ENCODE measurements at regions not wholly inside any gene's neighbourhood (a gene's known extent, or its start where the extent isn't known, plus 50 kb on each side); places are given as distances from the start of the nearest gene placed in this dataset.

DNA sequence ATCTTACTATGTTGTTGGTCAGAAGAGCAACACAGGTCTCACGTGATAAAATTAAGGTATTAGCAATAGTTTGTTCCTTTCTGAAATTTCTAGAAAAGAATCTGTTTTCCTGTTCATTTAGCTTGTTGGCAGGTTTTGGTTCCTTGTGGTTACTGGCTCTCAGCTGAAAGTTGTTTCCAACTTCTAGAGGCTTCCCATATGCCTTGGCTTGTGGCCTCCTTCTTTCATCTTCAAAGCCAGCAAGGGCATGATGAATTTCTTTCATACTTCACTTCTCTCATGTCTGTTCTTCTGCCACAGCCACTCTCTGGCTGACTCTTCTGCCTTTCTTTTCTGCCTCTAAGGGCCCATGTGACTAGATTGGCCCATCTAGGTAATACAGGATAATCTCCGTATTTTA, 193.7 kb downstream of the TRIB2 start:
- H3K4me3 ChIP-seq (ENCODE audit: insufficient read depth, low read length, poor library complexity, severe bottlenecking), result no peak overlapping the region
- H3K27me3 ChIP-seq (ENCODE audit: low read length), result no peaks in the 10 kb centered on the region
- H3K9ac ChIP-seq (ENCODE audit: low read length), result no peak overlapping the region
- TF ChIP-seq, protein P1, sequence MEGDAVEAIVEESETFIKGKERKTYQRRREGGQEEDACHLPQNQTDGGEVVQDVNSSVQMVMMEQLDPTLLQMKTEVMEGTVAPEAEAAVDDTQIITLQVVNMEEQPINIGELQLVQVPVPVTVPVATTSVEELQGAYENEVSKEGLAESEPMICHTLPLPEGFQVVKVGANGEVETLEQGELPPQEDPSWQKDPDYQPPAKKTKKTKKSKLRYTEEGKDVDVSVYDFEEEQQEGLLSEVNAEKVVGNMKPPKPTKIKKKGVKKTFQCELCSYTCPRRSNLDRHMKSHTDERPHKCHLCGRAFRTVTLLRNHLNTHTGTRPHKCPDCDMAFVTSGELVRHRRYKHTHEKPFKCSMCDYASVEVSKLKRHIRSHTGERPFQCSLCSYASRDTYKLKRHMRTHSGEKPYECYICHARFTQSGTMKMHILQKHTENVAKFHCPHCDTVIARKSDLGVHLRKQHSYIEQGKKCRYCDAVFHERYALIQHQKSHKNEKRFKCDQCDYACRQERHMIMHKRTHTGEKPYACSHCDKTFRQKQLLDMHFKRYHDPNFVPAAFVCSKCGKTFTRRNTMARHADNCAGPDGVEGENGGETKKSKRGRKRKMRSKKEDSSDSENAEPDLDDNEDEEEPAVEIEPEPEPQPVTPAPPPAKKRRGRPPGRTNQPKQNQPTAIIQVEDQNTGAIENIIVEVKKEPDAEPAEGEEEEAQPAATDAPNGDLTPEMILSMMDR (IDR thresholded peaks at IDR 0.05; ENCODE audit: insufficient read depth, low read length, poor library complexity, severe bottlenecking), result no peak
- TF ChIP-seq EZH2phosphoT487 (conservative IDR thresholded peaks at IDR 0.05; ENCODE audit: low read length), result no peak
- H3K36me3 ChIP-seq (ENCODE audit: low read length), result no peaks in the 10 kb centered on the region
- H3K9me2 ChIP-seq (replicated peaks; ENCODE audit: insufficient read depth, low read length), result no peaks in the 10 kb centered on the region
- H3K27ac ChIP-seq (ENCODE audit: low read depth, low read length), result no peak overlapping the region
- H4K20me1 ChIP-seq (ENCODE audit: low read depth, low read length), result no peaks in the 10 kb centered on the region
- no peak overlapping the region for H3K4me2 ChIP-seq (ENCODE audit: low read depth, low read length, poor library complexity, severe bottlenecking)
- no peaks in the 10 kb centered on the region for H3K79me2 ChIP-seq (ENCODE audit: insufficient read depth, low read length)
- H2AFZ ChIP-seq (ENCODE audit: low read depth, low read length, severe bottlenecking), result no peak overlapping the region
- no peaks in the 10 kb centered on the region for H3K9me3 ChIP-seq (ENCODE audit: insufficient read depth, low read length)
- H3F3A ChIP-seq (ENCODE audit: insufficient read depth), result no peaks in the 10 kb centered on the region

DNA sequence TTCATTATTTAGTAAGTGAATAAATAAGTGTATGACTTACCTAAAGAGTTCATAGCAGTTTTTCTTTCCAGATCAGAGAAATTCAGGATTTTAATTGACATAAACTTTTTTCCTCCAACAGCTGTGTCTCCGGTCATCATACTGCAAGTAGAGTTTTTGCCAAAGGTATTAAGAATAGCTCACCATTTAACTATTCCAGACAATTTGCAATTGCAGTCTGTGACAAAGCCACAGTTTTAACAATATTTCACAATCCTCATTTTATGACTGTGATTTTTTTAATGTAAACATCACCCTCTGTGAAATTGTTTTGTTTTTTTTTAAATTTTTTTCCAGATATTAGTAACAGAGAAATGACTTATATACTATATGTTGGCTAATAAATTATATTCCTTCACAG, 199.1 kb downstream of the TRIB2 start:
- Histone ChIP-seq H2AFZ (ENCODE audit: low read depth, low read length, severe bottlenecking) (no peak overlapping the region), H3K4me2 (ENCODE audit: low read depth, low read length, poor library complexity, severe bottlenecking) (no peak overlapping the region), H4K20me1 (ENCODE audit: low read depth, low read length) (no peaks in the 10 kb centered on the region), H3F3A (ENCODE audit: insufficient read depth) (no peaks in the 10 kb centered on the region), H3K9me2 (replicated peaks; ENCODE audit: insufficient read depth, low read length) (no peaks in the 10 kb centered on the region), H3K4me3 (ENCODE audit: insufficient read depth, low read length, poor library complexity, severe bottlenecking) (no peak overlapping the region), H3K36me3 (ENCODE audit: low read length) (no peaks in the 10 kb centered on the region), H3K9ac (ENCODE audit: low read length) (no peak overlapping the region), H3K27me3 (ENCODE audit: low read length) (no peaks in the 10 kb centered on the region), H3K27ac (ENCODE audit: low read depth, low read length) (no peak overlapping the region), H3K9me3 (ENCODE audit: insufficient read depth, low read length) (no peaks in the 10 kb centered on the region), H3K79me2 (ENCODE audit: insufficient read depth, low read length) (no peaks in the 10 kb centered on the region)
- no peak for TF ChIP-seq EZH2phosphoT487 (conservative IDR thresholded peaks at IDR 0.05; ENCODE audit: low read length)
- TF ChIP-seq, protein P1 (IDR thresholded peaks at IDR 0.05; ENCODE audit: insufficient read depth, low read length, poor library complexity, severe bottlenecking), result no peak

DNA sequence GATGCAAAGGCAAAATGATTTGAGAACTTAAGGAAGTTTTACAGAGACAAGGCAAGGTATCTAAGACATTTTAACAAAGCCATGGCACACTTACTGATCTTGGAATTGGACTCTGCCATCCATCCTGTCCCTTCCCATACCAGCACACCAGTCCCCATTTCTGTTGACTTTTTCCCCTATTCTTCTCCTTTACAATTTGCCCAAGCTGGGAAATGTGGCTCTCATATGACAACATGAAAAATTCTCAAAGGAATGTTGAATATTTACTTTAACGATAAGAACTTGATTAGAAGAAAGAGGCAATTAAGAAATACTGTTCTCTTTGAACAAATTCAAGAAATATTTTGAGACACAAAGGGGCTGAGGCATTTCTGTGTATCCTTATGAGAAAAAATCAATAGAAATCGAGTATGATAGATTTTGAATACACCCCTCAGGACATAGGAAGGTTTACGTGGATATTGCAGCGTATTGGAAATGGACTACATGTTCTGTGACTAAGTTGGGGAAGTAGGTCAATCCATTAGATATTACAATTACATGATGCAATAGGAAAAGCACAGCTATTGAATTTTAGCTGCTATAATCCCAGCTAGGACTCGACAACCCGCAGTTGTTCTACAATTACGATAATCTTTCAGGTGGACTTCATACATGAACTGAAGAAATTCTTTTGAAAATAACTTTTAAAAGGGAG, 201.6 kb downstream of the TRIB2 start:
- Histone ChIP-seq H3K4me3 (ENCODE audit: insufficient read depth, low read length, poor library complexity, severe bottlenecking) (no peak overlapping the region), H3K36me3 (ENCODE audit: low read length) (no peaks in the 10 kb centered on the region), H3K4me2 (ENCODE audit: low read depth, low read length, poor library complexity, severe bottlenecking) (no peak overlapping the region), H3K27ac (ENCODE audit: low read depth, low read length) (no peak overlapping the region), H3F3A (ENCODE audit: insufficient read depth) (no peaks in the 10 kb centered on the region), H3K27me3 (ENCODE audit: low read length) (no peaks in the 10 kb centered on the region), H3K9me2 (replicated peaks; ENCODE audit: insufficient read depth, low read length) (no peaks in the 10 kb centered on the region), H2AFZ (ENCODE audit: low read depth, low read length, severe bottlenecking) (no peak overlapping the region), H4K20me1 (ENCODE audit: low read depth, low read length) (no peaks in the 10 kb centered on the region), H3K79me2 (ENCODE audit: insufficient read depth, low read length) (no peaks in the 10 kb centered on the region), H3K9me3 (ENCODE audit: insufficient read depth, low read length) (no peaks in the 10 kb centered on the region), H3K9ac (ENCODE audit: low read length) (no peak overlapping the region)
- TF ChIP-seq EZH2phosphoT487 (conservative IDR thresholded peaks at IDR 0.05; ENCODE audit: low read length), result no peak
- TF ChIP-seq, protein P1 (IDR thresholded peaks at IDR 0.05; ENCODE audit: insufficient read depth, low read length, poor library complexity, severe bottlenecking), result no peak
